WTC11 (cell line): ENCODE measurements at regions not wholly inside any gene's neighbourhood (a gene's known extent, or its start where the extent isn't known, plus 50 kb on each side); places are given as distances from the start of the nearest gene placed in this dataset.

Experiments
- ATAC-seq: fragments of 200-7000 bp; cut with Tn5 transposase; 2 replicates; pipeline ENCODE4 v1.10.0; 2021; ENCODE audit warnings: mild to moderate bottlenecking, moderate library complexity
- CTCF ChIA-PET: fragments of 300-600 bp; sonication (Branson Sonifier 250); formaldehyde crosslinking; loops from one replicate; lab custom pipeline; 2021; ENCODE audit warnings: antibody characterized with exemption; lab: Charles Lee
- POLR2A ChIA-PET: fragments of 350-600 bp; sonication (Branson Sonifier 250); formaldehyde crosslinking; loops from one replicate; lab custom pipeline; 2021; ENCODE audit warnings: antibody characterized with exemption; lab: Charles Lee
- DNase-seq: peaks from one replicate; pipeline ENCODE4 v3.0.0; 2021; ENCODE audit warnings: low spot score
- H3K27ac Mint-ChIP-seq: 2 replicates; pipeline ENCODE4 v1.8.0; 2021; ENCODE audit warnings: mixed read lengths
- H3K27me3 Mint-ChIP-seq: 2 replicates; pipeline ENCODE4 v1.8.0; 2021; ENCODE audit warnings: low read depth, mild to moderate bottlenecking, moderate library complexity, mixed read lengths
- H3K36me3 Mint-ChIP-seq: 2 replicates; pipeline ENCODE4 v1.8.0; 2021; ENCODE audit warnings: mixed read lengths
- H3K4me1 Mint-ChIP-seq: 2 replicates; pipeline ENCODE4 v1.8.0; 2022; ENCODE audit warnings: mixed read lengths
- H3K4me3 Mint-ChIP-seq: 2 replicates; pipeline ENCODE4 v1.8.0; 2021; ENCODE audit warnings: mild to moderate bottlenecking, moderate library complexity, mixed read lengths
- H3K9me3 Mint-ChIP-seq: 2 replicates; pipeline ENCODE4 v1.8.0; 2021; ENCODE audit warnings: mixed read lengths
- AR ChIP-seq: fragments of 250-450 bp; sonication (Bioruptor Pico); IDR thresholded peaks from 2 replicates; pipeline ENCODE4 v1.9.0; 2021; ENCODE audit warnings: mild to moderate bottlenecking
- ARID4B ChIP-seq: sonication (generic); formaldehyde crosslinking; IDR thresholded peaks from 2 replicates; pipeline ENCODE4 v1.8.0; 2023; ENCODE audit warnings: missing genetic modification reagents, mild to moderate bottlenecking, borderline replicate concordance
- ATF1 ChIP-seq: sonication (generic); formaldehyde crosslinking; IDR thresholded peaks from 2 replicates; pipeline ENCODE4 v1.8.1; 2023; ENCODE audit warnings: mild to moderate bottlenecking, moderate library complexity, missing genetic modification reagents
- CREB1 ChIP-seq: sonication (generic); formaldehyde crosslinking; IDR thresholded peaks from 2 replicates; pipeline ENCODE4 v1.8.0; 2023; ENCODE audit warnings: mild to moderate bottlenecking, missing genetic modification reagents
- CREM ChIP-seq: sonication (generic); formaldehyde crosslinking; IDR thresholded peaks from 2 replicates; pipeline ENCODE4 v1.8.1; 2022; ENCODE audit warnings: mild to moderate bottlenecking, missing genetic modification reagents, moderate library complexity
- CTCF ChIP-seq: fragments of 200-600 bp; IDR thresholded peaks from 2 replicates; pipeline ENCODE4 v1.8.0; 2022; ENCODE audit warnings: antibody characterized with exemption
- E2F1 ChIP-seq: sonication (generic); formaldehyde crosslinking; IDR thresholded peaks from 2 replicates; pipeline ENCODE4 v1.8.0; 2022; ENCODE audit warnings: mild to moderate bottlenecking, missing genetic modification reagents
- ESRRA ChIP-seq: sonication (generic); formaldehyde crosslinking; IDR thresholded peaks from 2 replicates; pipeline ENCODE4 v1.8.1; 2022; ENCODE audit warnings: mild to moderate bottlenecking, missing genetic modification reagents, borderline replicate concordance
- FOXP1 ChIP-seq: sonication (generic); formaldehyde crosslinking; IDR thresholded peaks from 2 replicates; pipeline ENCODE4 v1.8.0; 2022; ENCODE audit warnings: missing genetic modification reagents, mild to moderate bottlenecking, moderate library complexity, borderline replicate concordance
- KAT7 ChIP-seq: sonication (generic); formaldehyde crosslinking; IDR thresholded peaks from 2 replicates; pipeline ENCODE4 v1.8.1; 2023; ENCODE audit warnings: missing genetic modification reagents, mild to moderate bottlenecking, borderline replicate concordance
- MLX ChIP-seq: sonication (generic); formaldehyde crosslinking; IDR thresholded peaks from 2 replicates; pipeline ENCODE4 v1.8.1; 2023; ENCODE audit warnings: mild to moderate bottlenecking, missing genetic modification reagents, moderate library complexity
- NFATC4 ChIP-seq: fragments of 250-450 bp; sonication (Bioruptor Pico); IDR thresholded peaks from 2 replicates; pipeline ENCODE4 v1.9.0; 2021; ENCODE audit warnings: mild to moderate bottlenecking
- PREB ChIP-seq: sonication (generic); formaldehyde crosslinking; IDR thresholded peaks from 2 replicates; pipeline ENCODE4 v1.8.1; 2022; ENCODE audit warnings: mild to moderate bottlenecking, missing genetic modification reagents, moderate library complexity, borderline replicate concordance

- no peak for TF ChIP-seq ARID4B (CRISPR knock-in tag)
- TF ChIP-seq ESRRA = no peak
- no peak for TF ChIP-seq CREB1
Observed at GRCh38 chr6:48667797-48668196, 556.8 kb upstream of the PTCHD4 start (continued).

- no peak for DNase-seq
- POLR2A ChIA-PET = no interaction called here
- no peak overlapping the region for H3K27ac Mint-ChIP-seq
Observed at GRCh38 chr6:48664826-48665225, 553.8 kb upstream of the PTCHD4 start.

More at GRCh38 chr6:48664826-48665225, 553.8 kb upstream of the PTCHD4 start:
- TF ChIP-seq E2F1 (CRISPR knock-in tag) (no peak), FOXP1 (CRISPR knock-in tag) (no peak), CTCF (no peak), CREB1 (no peak), PREB (CRISPR knock-in tag) (no peak), ATF1 (no peak), MLX (CRISPR knock-in tag) (no peak), KAT7 (CRISPR knock-in tag) (no peak), AR (CRISPR knock-in tag) (no peak), CREM (CRISPR knock-in tag) (no peak), NFATC4 (no peak)
- no peaks in the 10 kb centered on the region; the same call in 1 of the 2 replicates for H3K27me3 Mint-ChIP-seq
- no peaks in the 10 kb centered on the region; the same call in 1 of the 2 replicates for H3K4me1 Mint-ChIP-seq
- CTCF ChIA-PET = interaction anchor here (0.9 kb wide), 1 partner anchor 101 kb away, joined by 5 read pairs; no protein-coding TSS in a partner anchor
- ATAC-seq = no peak
- peaks cover under 1% of the 10 kb centered on the region for H3K9me3 Mint-ChIP-seq
- no peaks in the 10 kb centered on the region for H3K36me3 Mint-ChIP-seq
- H3K4me3 Mint-ChIP-seq = no peak overlapping the region
